ENCODE measurements at regions not wholly inside any gene's neighbourhood (a gene's known extent, or its start where the extent isn't known, plus 50 kb on each side); places are given as distances from the start of the nearest gene placed in this dataset.

- BruUV-seq (replicated peaks): no TSS peak
- Histone ChIP-seq H4K20me1 (ENCODE audit: insufficient read depth, low read length) (no peaks in the 10 kb centered on the region), H3K9me2 (ENCODE audit: insufficient read depth, low read length) (no peaks in the 10 kb centered on the region), H3K4me2 (ENCODE audit: low read length) (no peak overlapping the region), H3K36me3 (ENCODE audit: insufficient read depth, low read length) (no peaks in the 10 kb centered on the region), H2AFZ (ENCODE audit: low read length) (no peak overlapping the region), H3K27ac (ENCODE audit: low read depth, low read length, poor library complexity, severe bottlenecking) (no peak overlapping the region), H3K9me3 (ENCODE audit: low read length) (no peaks in the 10 kb centered on the region), H3K4me3 (ENCODE audit: low read depth, low read length, poor library complexity, severe bottlenecking) (no peak overlapping the region), H3K4me1 (ENCODE audit: insufficient read depth, low read length, poor library complexity, severe bottlenecking) (peaks cover 52% of the 10 kb centered on the region), H3K79me2 (ENCODE audit: insufficient read depth, low read depth, low read length) (no peaks in the 10 kb centered on the region)
- POLR2A ChIA-PET: no interaction called here
- CTCF ChIA-PET (ENCODE audit: unreplicated experiment): no interaction called here
- intact Hi-C loops (cut with micrococcal nuclease; ENCODE audit: unreplicated experiment): no loop called here
- TF ChIP-seq EZH2phosphoT487 (IDR thresholded peaks at IDR 0.05; ENCODE audit: borderline replicate concordance, low read depth, low read length): no peak
- TF ChIP-seq CTCF (conservative IDR thresholded peaks at IDR 0.05; ENCODE audit: low read length): no peak
- no peak for DNase-seq (ENCODE audit: low spot score)
Observed at GRCh38 chr2:136361521-136361920, 243.6 kb upstream of the CXCR4 start.

- H3K4me3 ChIP-seq (ENCODE audit: low read depth, low read length, poor library complexity, severe bottlenecking): no peak overlapping the region
- no peaks in the 10 kb centered on the region for H3K36me3 ChIP-seq (ENCODE audit: insufficient read depth, low read length)
- no peaks in the 10 kb centered on the region for H3K79me2 ChIP-seq (ENCODE audit: insufficient read depth, low read depth, low read length)
- no peak for TF ChIP-seq CTCF (conservative IDR thresholded peaks at IDR 0.05; ENCODE audit: low read length)
- no peak for TF ChIP-seq EZH2phosphoT487 (IDR thresholded peaks at IDR 0.05; ENCODE audit: borderline replicate concordance, low read depth, low read length)
- no peaks in the 10 kb centered on the region for H3K9me2 ChIP-seq (ENCODE audit: insufficient read depth, low read length)
- H3K9me3 ChIP-seq (ENCODE audit: low read length): no peaks in the 10 kb centered on the region
- no peak overlapping the region for H3K27ac ChIP-seq (ENCODE audit: low read depth, low read length, poor library complexity, severe bottlenecking)
- ChIA-PET POLR2A (no interaction called here), CTCF (ENCODE audit: unreplicated experiment) (no interaction called here)
- no peak for DNase-seq (ENCODE audit: low spot score)
- H3K4me1 ChIP-seq (ENCODE audit: insufficient read depth, low read length, poor library complexity, severe bottlenecking): peaks cover 50% of the 10 kb centered on the region
- H4K20me1 ChIP-seq (ENCODE audit: insufficient read depth, low read length): no peaks in the 10 kb centered on the region
- no peak overlapping the region for H2AFZ ChIP-seq (ENCODE audit: low read length)
- no TSS peak for BruUV-seq (replicated peaks)
- H3K4me2 ChIP-seq (ENCODE audit: low read length): no peak overlapping the region
- intact Hi-C loops (cut with micrococcal nuclease; ENCODE audit: unreplicated experiment): no loop called here
Observed at GRCh38 chr2:136360790-136361189, 242.8 kb upstream of the CXCR4 start.

DNA sequence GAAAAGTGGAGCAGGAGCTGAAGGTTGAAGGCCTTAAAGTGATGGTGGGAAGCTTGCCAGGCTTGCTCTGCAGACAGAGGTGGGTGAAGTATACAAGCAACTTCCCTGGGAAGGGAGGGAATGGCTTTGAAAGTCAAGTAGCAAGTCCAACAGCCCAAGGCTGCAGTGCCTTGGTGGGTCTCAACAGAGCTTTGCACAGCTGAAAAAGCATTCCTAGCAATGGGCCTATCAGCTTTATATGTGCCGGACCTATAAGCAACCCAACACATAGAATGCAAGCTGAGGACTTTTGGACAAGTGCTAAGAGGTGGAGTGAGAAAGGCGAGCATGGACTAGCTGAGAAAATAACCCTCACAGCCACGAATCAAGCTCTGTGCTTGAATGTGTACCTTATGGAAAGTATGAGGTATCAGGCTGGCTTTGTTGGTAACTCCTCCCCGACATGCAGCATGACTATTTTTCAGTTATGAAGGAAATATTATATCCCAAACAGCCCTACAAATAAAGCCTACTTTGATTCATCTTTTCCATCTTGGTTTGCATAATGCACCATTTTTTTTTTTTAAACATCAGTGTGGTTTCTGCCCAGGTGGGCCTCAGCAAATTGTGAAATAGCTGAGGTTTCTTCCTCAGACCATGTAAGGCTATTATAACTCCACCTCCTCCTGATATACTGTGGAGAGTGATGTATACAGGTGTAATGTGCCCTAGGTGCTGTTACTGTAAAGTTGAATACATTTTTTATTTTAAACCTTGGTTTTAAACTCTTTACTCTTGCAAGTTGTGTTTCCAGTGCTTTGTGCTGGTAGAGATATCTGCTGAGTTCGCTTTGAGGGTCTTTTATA, 241.4 kb upstream of the CXCR4 start:
- no peaks in the 10 kb centered on the region for H3K9me3 ChIP-seq (ENCODE audit: low read length)
- peaks cover 47% of the 10 kb centered on the region for H3K4me1 ChIP-seq (ENCODE audit: insufficient read depth, low read length, poor library complexity, severe bottlenecking)
- POLR2A ChIA-PET: interaction anchor here (0.7 to 2.8 kb wide), 9 partner anchors 8 to 158 kb away, joined by 3 to 10 read pairs (median 4); no protein-coding TSS in a partner anchor
- peak overlapping the region; percentile 30 for H3K4me2 ChIP-seq (ENCODE audit: low read length)
- peak; percentile 54 for DNase-seq (ENCODE audit: low spot score)
- H3K36me3 ChIP-seq (ENCODE audit: insufficient read depth, low read length): no peaks in the 10 kb centered on the region
- no peaks in the 10 kb centered on the region for H4K20me1 ChIP-seq (ENCODE audit: insufficient read depth, low read length)
- H3K9me2 ChIP-seq (ENCODE audit: insufficient read depth, low read length): no peaks in the 10 kb centered on the region
- no peak overlapping the region for H3K4me3 ChIP-seq (ENCODE audit: low read depth, low read length, poor library complexity, severe bottlenecking)
- peak overlapping the region; percentile 22; the same call in 1 of the 2 replicates for H2AFZ ChIP-seq (ENCODE audit: low read length)
- intact Hi-C loops (cut with micrococcal nuclease; ENCODE audit: unreplicated experiment): no loop called here
- TF ChIP-seq EZH2phosphoT487 (IDR thresholded peaks at IDR 0.05; ENCODE audit: borderline replicate concordance, low read depth, low read length) (no peak), CTCF (conservative IDR thresholded peaks at IDR 0.05; ENCODE audit: low read length) (no peak)
- H3K79me2 ChIP-seq (ENCODE audit: insufficient read depth, low read depth, low read length): no peaks in the 10 kb centered on the region
- CTCF ChIA-PET (ENCODE audit: unreplicated experiment): no interaction called here
- no TSS peak for BruUV-seq (replicated peaks)
- H3K27ac ChIP-seq (ENCODE audit: low read depth, low read length, poor library complexity, severe bottlenecking): peak overlapping the region; percentile 5
